ENCODE measurements at regions not wholly inside any gene's neighbourhood (a gene's known extent, or its start where the extent isn't known, plus 50 kb on each side); places are given as distances from the start of the nearest gene placed in this dataset.

- Mint-ChIP-seq H3K27me3 (no peaks in the 10 kb centered on the region), H3K9me3 (no peaks in the 10 kb centered on the region), H3K4me3 (no peak overlapping the region), H3K27ac (no peak overlapping the region), H3K4me1 (no peaks in the 10 kb centered on the region), H3K36me3 (no peaks in the 10 kb centered on the region)
- DNase-seq, result no peak
These were observed 535.6 kb upstream of the ALCAM start for GRCh38 chr3:104831071-104831470.

- Mint-ChIP-seq H3K36me3 (no peaks in the 10 kb centered on the region), H3K4me1 (no peaks in the 10 kb centered on the region), H3K9me3 (no peaks in the 10 kb centered on the region), H3K4me3 (no peak overlapping the region), H3K27ac (no peak overlapping the region), H3K27me3 (no peaks in the 10 kb centered on the region)
- DNase-seq, result no peak
These were observed 534.2 kb upstream of the ALCAM start for GRCh38 chr3:104832530-104832929.

GRCh38 chr3:104835376-104835775 is 531.3 kb upstream of the ALCAM start:
- no peak overlapping the region for H3K4me3 Mint-ChIP-seq
- no peak for DNase-seq
- H3K9me3 Mint-ChIP-seq, result no peaks in the 10 kb centered on the region
- H3K27ac Mint-ChIP-seq, result no peak overlapping the region
- H3K27me3 Mint-ChIP-seq, result peaks cover 3% of the 10 kb centered on the region
- no peaks in the 10 kb centered on the region for H3K36me3 Mint-ChIP-seq
- H3K4me1 Mint-ChIP-seq, result no peaks in the 10 kb centered on the region

GRCh38 chr3:104846270-104846669 is 520.4 kb upstream of the ALCAM start:
- H3K27ac Mint-ChIP-seq, result no peak overlapping the region
- no peak overlapping the region for H3K4me3 Mint-ChIP-seq
- no peaks in the 10 kb centered on the region for H3K36me3 Mint-ChIP-seq
- peaks cover 2% of the 10 kb centered on the region for H3K9me3 Mint-ChIP-seq
- no peaks in the 10 kb centered on the region for H3K27me3 Mint-ChIP-seq
- H3K4me1 Mint-ChIP-seq, result no peaks in the 10 kb centered on the region
- DNase-seq, result no peak

GRCh38 chr3:104849070-104849469 is 517.6 kb upstream of the ALCAM start:
- peaks cover 2% of the 10 kb centered on the region for H3K9me3 Mint-ChIP-seq
- no peak overlapping the region for H3K27ac Mint-ChIP-seq
- no peaks in the 10 kb centered on the region for H3K4me1 Mint-ChIP-seq
- no peaks in the 10 kb centered on the region for H3K36me3 Mint-ChIP-seq
- no peak overlapping the region for H3K4me3 Mint-ChIP-seq
- H3K27me3 Mint-ChIP-seq, result no peaks in the 10 kb centered on the region
- DNase-seq, result no peak

- no peak overlapping the region for H3K4me3 Mint-ChIP-seq
- H3K9me3 Mint-ChIP-seq, result no peaks in the 10 kb centered on the region
- H3K27me3 Mint-ChIP-seq, result no peaks in the 10 kb centered on the region
- DNase-seq, result no peak
- H3K36me3 Mint-ChIP-seq, result no peaks in the 10 kb centered on the region
- H3K4me1 Mint-ChIP-seq, result no peaks in the 10 kb centered on the region
- H3K27ac Mint-ChIP-seq, result no peak overlapping the region
These were observed 512.2 kb upstream of the ALCAM start for GRCh38 chr3:104854468-104854867.

- Mint-ChIP-seq H3K4me1 (no peaks in the 10 kb centered on the region), H3K4me3 (no peak overlapping the region), H3K9me3 (no peaks in the 10 kb centered on the region), H3K27ac (no peak overlapping the region), H3K27me3 (no peaks in the 10 kb centered on the region), H3K36me3 (no peaks in the 10 kb centered on the region)
- no peak for DNase-seq
These were observed 511.0 kb upstream of the ALCAM start for GRCh38 chr3:104855702-104856101.

- no peak for DNase-seq
- H3K4me3 Mint-ChIP-seq, result no peak overlapping the region
- H3K9me3 Mint-ChIP-seq, result no peaks in the 10 kb centered on the region
- no peaks in the 10 kb centered on the region for H3K36me3 Mint-ChIP-seq
- H3K27me3 Mint-ChIP-seq, result no peaks in the 10 kb centered on the region
- no peak overlapping the region for H3K27ac Mint-ChIP-seq
- no peaks in the 10 kb centered on the region for H3K4me1 Mint-ChIP-seq
These were observed 510.0 kb upstream of the ALCAM start for GRCh38 chr3:104856741-104857140.

GRCh38 chr3:104868291-104868690 is 498.4 kb upstream of the ALCAM start:
- Mint-ChIP-seq H3K36me3 (no peaks in the 10 kb centered on the region), H3K4me1 (no peaks in the 10 kb centered on the region), H3K27me3 (no peaks in the 10 kb centered on the region), H3K9me3 (no peaks in the 10 kb centered on the region), H3K4me3 (no peak overlapping the region), H3K27ac (no peak overlapping the region)
- no peak for DNase-seq

GRCh38 chr3:104870276-104870675 is 496.4 kb upstream of the ALCAM start:
- no peaks in the 10 kb centered on the region for H3K36me3 Mint-ChIP-seq
- no peak overlapping the region for H3K27ac Mint-ChIP-seq
- H3K27me3 Mint-ChIP-seq, result no peaks in the 10 kb centered on the region
- H3K4me3 Mint-ChIP-seq, result no peak overlapping the region
- no peaks in the 10 kb centered on the region for H3K4me1 Mint-ChIP-seq
- H3K9me3 Mint-ChIP-seq, result no peaks in the 10 kb centered on the region
- DNase-seq, result no peak

GRCh38 chr3:104873331-104873730 is 493.4 kb upstream of the ALCAM start:
- no peaks in the 10 kb centered on the region for H3K36me3 Mint-ChIP-seq
- H3K4me3 Mint-ChIP-seq, result no peak overlapping the region
- no peak for DNase-seq
- H3K9me3 Mint-ChIP-seq, result no peaks in the 10 kb centered on the region
- H3K4me1 Mint-ChIP-seq, result no peaks in the 10 kb centered on the region
- no peaks in the 10 kb centered on the region for H3K27me3 Mint-ChIP-seq
- H3K27ac Mint-ChIP-seq, result no peak overlapping the region

GRCh38 chr3:104878395-104878794 is 488.3 kb upstream of the ALCAM start:
- DNase-seq, result no peak
- no peaks in the 10 kb centered on the region for H3K9me3 Mint-ChIP-seq
- no peak overlapping the region for H3K4me3 Mint-ChIP-seq
- no peaks in the 10 kb centered on the region for H3K36me3 Mint-ChIP-seq
- no peaks in the 10 kb centered on the region for H3K4me1 Mint-ChIP-seq
- H3K27ac Mint-ChIP-seq, result no peak overlapping the region
- no peaks in the 10 kb centered on the region for H3K27me3 Mint-ChIP-seq

GRCh38 chr3:104879919-104880318 is 486.8 kb upstream of the ALCAM start:
- Mint-ChIP-seq H3K36me3 (no peaks in the 10 kb centered on the region), H3K27me3 (no peaks in the 10 kb centered on the region), H3K4me3 (no peak overlapping the region), H3K27ac (no peak overlapping the region), H3K9me3 (no peaks in the 10 kb centered on the region), H3K4me1 (no peaks in the 10 kb centered on the region)
- DNase-seq, result no peak

GRCh38 chr3:104885214-104885814 is 481.4 kb upstream of the ALCAM start:
- Mint-ChIP-seq H3K27ac (no peak overlapping the region), H3K4me3 (no peak overlapping the region), H3K36me3 (no peaks in the 10 kb centered on the region), H3K27me3 (no peaks in the 10 kb centered on the region), H3K9me3 (no peaks in the 10 kb centered on the region), H3K4me1 (no peaks in the 10 kb centered on the region)
- DNase-seq, result no peak

- DNase-seq, result no peak
- H3K36me3 Mint-ChIP-seq, result no peaks in the 10 kb centered on the region
- H3K9me3 Mint-ChIP-seq, result no peaks in the 10 kb centered on the region
- no peak overlapping the region for H3K4me3 Mint-ChIP-seq
- H3K27me3 Mint-ChIP-seq, result no peaks in the 10 kb centered on the region
- H3K4me1 Mint-ChIP-seq, result no peaks in the 10 kb centered on the region
- H3K27ac Mint-ChIP-seq, result no peak overlapping the region
These were observed 480.3 kb upstream of the ALCAM start for GRCh38 chr3:104886220-104886995.

- Mint-ChIP-seq H3K27me3 (peaks cover 3% of the 10 kb centered on the region), H3K27ac (no peak overlapping the region), H3K4me3 (no peak overlapping the region), H3K4me1 (no peaks in the 10 kb centered on the region), H3K36me3 (no peaks in the 10 kb centered on the region), H3K9me3 (no peaks in the 10 kb centered on the region)
- DNase-seq, result no peak
These were observed 479.6 kb upstream of the ALCAM start for GRCh38 chr3:104887069-104887468.

Data from activated naive CD8-positive, alpha-beta T cell treated with anti-CD3 and anti-CD28 coated beads for 36 hours (primary cell).